ENCODE measurements at regions not wholly inside any gene's neighbourhood (a gene's known extent, or its start where the extent isn't known, plus 50 kb on each side); places are given as distances from the start of the nearest gene placed in this dataset.
"Not testable (repeated sequence)": the region's sequence is repeated elsewhere in the genome, so short reads cannot be mapped to it uniquely, and the experiment has no call there.

- no peak for DNase-seq
Measured at GRCh38 chr15:26070095-26070532, 207.0 kb upstream of the ATP10A start.

- DNase-seq: no peak
Measured at GRCh38 chr15:26069231-26069641, 206.1 kb upstream of the ATP10A start.

- DNase-seq: no peak
Measured at GRCh38 chr15:26066896-26067295, 203.8 kb upstream of the ATP10A start.

GRCh38 chr15:26065723-26066122 is 202.6 kb upstream of the ATP10A start:
- no peak for DNase-seq

DNA sequence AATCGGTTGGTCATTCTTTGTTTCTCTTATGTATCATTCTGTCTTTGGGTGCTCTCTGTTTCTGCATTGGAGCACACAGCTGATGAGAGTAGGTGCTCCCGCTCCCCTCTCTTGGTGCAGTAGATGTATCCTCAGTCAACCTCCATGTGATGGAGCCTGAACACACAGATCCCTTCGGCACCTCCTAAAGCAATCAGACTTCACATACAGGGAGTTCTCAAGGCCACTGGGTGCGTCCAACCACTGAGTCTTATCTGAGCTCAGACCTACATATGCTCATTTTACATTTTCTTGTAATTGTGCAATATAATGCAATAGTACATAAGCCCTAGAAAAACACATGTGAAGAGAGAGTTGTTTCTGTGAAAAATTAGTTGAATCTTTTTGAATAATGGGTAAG is 198.1 kb upstream of the ATP10A start:
- DNase-seq: no peak

DNA sequence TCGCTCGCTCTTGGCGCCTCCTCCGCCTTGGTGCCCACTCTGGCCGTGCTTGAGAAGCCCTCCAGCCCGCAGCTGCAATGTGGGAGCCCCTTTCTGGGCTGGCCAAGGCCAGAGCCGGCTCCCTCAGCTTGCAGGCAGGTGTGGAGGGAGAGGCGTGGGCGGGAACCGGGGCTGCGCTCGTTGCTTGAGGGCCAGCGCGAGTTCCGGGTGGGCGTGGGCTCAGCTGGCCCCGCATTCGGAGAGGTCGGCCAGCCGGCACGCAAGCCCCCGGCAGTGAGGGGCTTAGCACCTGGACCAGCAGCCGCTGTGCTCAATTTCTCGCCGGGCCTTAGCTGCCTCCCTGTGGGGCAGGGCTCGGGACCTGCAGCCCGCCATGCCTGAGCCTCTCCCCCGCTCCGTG is 193.6 kb upstream of the ATP10A start:
- not testable (repeated sequence) for DNase-seq

DNA sequence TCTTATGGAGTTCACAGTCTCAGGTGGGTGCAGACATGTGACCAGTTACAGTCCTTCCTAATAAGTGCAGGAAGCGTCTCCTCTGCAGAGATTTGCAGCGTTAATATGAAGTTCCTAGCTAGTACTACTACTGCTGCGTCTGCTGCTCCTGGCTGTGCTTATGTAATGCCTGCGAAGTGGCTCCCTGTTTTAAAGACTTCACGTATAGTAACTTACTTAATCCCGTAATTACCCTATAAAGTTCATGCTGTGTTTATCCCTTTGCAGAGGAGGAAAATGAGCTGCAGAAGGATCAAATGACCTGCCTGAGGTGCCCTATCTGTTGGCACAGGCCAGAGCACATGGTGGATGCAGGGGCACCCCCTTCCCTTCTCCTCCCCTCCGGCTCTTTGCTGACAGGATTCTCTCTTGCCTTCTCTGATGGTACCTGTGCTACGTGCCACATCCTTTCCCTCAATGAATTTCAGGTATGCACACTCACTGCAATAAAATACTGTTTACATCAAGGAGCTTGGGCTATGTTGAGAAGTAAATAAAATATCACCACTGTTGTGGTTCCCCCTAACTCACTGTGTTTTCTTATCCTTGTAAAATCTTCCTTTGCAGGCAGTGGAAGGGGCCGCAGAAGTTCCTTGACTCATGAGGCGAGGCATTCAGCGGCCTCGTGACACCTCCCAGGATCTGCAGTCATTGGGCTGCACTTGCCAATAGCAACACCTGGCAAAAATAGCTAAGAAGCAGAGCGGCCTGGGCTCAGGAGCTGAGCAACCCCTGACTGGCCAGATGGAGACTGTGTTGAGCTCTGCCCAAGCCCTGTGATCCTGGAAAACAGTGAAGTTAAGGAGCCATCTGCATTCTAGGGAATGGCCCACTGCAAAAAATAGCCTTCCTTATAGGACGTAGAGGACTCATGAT is 188.9 kb upstream of the ATP10A start:
- no peak for DNase-seq

DNA sequence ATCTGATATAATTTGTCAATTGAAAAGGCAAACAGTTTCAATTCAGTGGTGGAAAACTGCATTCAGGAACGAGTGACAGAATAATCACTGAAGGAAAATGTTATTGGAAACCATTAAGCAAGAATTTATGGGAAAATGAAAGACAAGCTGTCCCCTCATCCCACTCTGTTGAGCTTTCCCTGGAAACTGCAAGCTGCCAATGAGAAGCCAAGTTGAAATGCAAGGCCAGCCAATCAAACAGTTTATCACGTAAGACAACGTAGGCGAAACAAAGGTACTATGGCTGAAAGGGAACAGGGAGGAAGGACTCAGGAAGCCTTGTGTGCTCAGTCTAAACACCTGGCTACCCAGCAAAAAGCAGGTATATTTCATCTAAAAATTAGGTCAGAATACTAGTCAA is 187.9 kb upstream of the ATP10A start:
- no peak for DNase-seq

GRCh38 chr15:26049900-26050657 is 187.0 kb upstream of the ATP10A start:
- DNase-seq: no peak

DNA sequence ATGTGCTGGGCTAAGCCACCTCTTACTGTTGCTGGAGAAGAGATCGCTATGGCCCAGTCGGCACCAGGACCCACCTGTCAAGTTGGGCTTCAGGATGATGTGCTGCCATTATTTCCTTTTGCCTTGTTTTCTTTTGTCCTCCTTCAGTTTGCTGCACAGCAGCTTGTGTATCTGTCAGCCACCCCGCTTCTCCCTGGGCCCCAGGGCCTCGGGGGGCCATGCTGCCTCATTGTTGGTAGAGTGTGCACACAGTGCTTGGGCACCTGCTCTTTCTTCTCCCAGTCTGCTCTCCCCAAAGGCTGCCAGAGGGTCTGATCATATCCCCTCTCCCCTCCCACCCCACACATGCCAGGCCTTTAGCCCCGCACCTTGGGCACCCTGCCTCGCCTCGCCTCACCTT is 185.5 kb upstream of the ATP10A start:
- DNase-seq: no peak

GRCh38 chr15:26045516-26045915 is 182.4 kb upstream of the ATP10A start:
- DNase-seq: no peak

DNA sequence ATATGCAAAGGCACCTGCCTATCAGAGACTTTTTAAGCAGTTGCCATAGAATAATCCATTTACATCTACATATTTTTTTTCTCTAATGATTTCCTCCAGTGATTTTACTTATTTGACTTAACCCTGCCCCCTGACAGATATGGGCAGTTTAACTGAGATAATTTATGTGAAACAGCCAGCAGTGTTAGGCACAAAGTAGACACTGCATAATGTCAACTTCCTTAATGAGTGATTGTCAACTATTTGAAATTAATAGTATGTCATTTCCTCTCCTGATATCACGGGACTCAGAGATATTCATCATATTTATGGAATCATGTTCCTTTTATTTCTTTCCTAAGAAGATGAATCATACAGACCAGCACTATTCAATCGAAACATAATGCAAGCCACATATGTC is 179.9 kb upstream of the ATP10A start:
- no peak for DNase-seq

GRCh38 chr15:26038693-26039092 is 175.6 kb upstream of the ATP10A start:
- DNase-seq: no peak

GRCh38 chr15:26037369-26037768 is 174.2 kb upstream of the ATP10A start:
- DNase-seq: no peak

DNA sequence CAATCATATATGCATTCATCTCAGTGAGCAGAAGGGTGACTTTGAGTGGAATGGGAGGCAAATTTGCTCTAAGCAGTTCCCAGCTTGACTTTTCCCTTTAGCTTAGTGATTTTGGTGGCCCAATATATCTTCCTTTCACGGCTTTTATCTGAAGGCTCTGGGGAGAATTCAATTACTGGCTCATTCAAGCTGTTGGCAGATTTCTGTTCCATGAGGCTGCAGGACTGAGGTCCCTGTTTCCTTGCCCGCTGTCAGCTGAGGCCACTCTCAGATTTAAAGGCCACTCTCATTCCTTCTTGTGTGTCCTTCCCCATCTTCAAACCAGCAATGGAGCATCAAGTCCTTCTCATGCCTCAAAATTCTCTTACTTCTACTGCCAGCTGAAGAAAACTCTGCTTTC is 170.4 kb upstream of the ATP10A start:
- DNase-seq: no peak

- no peak for DNase-seq
Measured at GRCh38 chr15:26032162-26032846, 169.2 kb upstream of the ATP10A start.

DNA sequence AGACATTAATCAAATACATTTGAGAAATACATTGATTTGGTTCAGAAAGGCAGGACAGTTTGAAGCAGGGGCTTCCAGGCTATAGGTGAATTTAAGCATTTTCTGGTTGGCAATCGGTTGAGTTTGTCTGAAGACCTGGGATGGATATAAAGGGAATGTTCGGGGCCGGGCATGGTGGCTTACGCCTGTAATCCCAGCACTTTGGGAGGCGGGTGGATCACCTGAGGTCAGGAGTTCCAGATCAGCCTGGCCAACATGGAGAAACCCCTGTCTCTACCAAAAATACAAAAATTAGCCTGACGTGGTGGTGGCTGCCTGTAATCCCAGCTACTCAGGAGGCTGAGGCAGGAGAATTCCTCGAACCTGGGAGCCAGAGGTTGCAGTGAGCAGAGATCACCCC is 166.5 kb upstream of the ATP10A start:
- not testable (repeated sequence) for DNase-seq

GRCh38 chr15:26029146-26029545 is 166.0 kb upstream of the ATP10A start:
- no peak for DNase-seq

DNA sequence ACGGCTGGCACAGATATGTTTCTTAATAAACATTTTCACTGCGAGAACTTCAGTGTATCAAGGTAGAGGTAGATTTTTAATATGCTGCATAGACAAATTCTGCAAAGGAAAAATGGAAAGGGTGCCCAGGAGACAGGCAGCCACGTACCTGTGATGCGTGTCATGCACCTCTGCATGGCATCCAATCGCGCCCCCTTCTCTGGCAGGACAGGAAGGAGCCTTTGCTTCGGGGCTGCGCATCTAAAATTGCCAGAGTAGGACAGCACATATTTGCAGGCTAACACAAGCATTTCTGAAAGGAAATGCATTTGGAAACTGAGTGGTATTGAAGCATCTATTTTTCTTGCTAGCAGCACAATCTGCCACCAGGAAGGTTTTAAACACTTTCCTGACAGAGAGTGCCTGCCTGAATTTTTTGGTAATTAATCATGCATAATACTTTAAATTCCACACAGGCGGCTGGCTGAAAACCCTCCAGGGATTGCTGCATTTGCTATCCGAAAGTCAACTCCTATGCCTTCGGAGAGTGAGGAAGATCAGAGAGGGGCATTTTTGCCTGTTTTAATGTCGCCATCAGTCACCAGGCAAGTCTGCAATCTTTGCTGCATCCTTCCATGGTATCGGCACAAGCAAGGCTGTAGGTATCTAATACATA is 165.1 kb upstream of the ATP10A start:
- DNase-seq: no peak

GRCh38 chr15:26026671-26027070 is 163.5 kb upstream of the ATP10A start:
- not testable (repeated sequence) for DNase-seq

DNA sequence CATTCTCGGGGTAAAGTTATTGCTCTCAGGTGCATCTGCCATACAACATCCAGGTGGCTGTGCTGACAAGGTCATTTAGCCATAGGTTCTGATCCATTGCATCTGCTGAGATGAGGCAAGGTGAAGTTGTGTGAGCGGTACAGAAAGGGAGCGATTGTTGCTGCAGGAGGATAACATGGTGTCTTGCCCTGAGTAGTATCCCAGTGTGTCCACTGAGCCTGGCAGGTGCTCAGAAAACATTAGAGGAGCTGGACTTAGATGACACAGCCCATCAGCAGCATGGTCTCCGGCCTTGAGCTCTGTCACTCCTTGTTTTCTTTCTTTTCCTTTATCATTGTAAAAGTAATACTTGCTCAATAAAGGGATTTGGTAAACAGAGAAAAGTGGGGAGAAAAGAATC is 161.1 kb upstream of the ATP10A start:
- DNase-seq: no peak

- DNase-seq: no peak
Measured at GRCh38 chr15:26023691-26024090, 160.6 kb upstream of the ATP10A start.

GRCh38 chr15:26023231-26023630 is 160.1 kb upstream of the ATP10A start:
- DNase-seq: no peak
